ENCODE measurements at regions not wholly inside any gene's neighbourhood (a gene's known extent, or its start where the extent isn't known, plus 50 kb on each side); places are given as distances from the start of the nearest gene placed in this dataset.

DNA sequence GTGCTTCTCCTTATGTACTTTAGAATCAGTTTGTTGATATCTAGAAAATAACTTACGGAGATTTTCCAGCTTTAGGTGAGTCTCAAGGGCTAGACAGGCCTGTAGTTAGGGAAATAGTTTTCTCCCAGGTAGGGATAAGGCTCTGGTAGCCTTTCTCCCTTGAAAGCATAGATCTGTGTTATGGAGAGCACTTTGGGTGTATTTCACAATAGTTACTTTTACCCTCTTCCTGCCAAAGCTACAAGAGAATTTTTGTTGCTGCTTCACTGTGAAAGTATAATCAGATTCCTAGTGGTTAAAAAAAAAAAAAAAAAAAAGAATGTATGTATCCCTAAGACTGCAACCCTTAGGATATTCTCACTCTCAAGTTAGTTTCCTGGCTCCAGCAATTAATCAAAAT lies 267.5 kb downstream of the PIK3C3 start:
- ATAC-seq (replicated peaks) = no peak
- Mint-ChIP-seq H3K9me3 (peaks cover 3% of the 10 kb centered on the region), H3K4me1 (no peaks in the 10 kb centered on the region), H3K27ac (no peak overlapping the region), H3K36me3 (ENCODE audit: low read depth) (no peaks in the 10 kb centered on the region), H3K4me3 (no peak overlapping the region), H3K27me3 (no peaks in the 10 kb centered on the region)

DNA sequence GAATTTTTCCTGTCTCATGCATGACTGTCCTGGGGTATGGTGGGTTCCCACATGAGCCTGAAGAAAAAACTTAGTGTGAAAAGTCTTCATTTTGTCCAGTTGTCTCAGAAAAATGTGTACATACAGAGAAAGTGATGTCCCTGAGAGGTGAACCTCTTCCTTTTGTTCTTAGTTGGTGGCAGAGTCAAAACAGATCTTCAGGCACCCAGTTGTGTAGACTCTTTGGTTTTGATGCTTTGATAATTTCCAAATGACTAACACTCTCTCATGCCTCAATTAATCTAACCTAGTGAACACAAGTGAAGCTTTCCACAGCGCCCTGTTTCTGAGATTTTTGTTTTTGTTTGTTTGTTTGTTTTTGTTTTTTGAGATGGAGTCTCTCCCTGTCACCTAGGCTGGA lies 273.5 kb downstream of the PIK3C3 start:
- H3K27ac Mint-ChIP-seq = no peak overlapping the region
- H3K27me3 Mint-ChIP-seq = no peaks in the 10 kb centered on the region
- H3K9me3 Mint-ChIP-seq = no peaks in the 10 kb centered on the region
- no peaks in the 10 kb centered on the region for H3K4me1 Mint-ChIP-seq
- ATAC-seq (replicated peaks) = no peak
- H3K36me3 Mint-ChIP-seq (ENCODE audit: low read depth) = no peaks in the 10 kb centered on the region
- no peak overlapping the region for H3K4me3 Mint-ChIP-seq

DNA sequence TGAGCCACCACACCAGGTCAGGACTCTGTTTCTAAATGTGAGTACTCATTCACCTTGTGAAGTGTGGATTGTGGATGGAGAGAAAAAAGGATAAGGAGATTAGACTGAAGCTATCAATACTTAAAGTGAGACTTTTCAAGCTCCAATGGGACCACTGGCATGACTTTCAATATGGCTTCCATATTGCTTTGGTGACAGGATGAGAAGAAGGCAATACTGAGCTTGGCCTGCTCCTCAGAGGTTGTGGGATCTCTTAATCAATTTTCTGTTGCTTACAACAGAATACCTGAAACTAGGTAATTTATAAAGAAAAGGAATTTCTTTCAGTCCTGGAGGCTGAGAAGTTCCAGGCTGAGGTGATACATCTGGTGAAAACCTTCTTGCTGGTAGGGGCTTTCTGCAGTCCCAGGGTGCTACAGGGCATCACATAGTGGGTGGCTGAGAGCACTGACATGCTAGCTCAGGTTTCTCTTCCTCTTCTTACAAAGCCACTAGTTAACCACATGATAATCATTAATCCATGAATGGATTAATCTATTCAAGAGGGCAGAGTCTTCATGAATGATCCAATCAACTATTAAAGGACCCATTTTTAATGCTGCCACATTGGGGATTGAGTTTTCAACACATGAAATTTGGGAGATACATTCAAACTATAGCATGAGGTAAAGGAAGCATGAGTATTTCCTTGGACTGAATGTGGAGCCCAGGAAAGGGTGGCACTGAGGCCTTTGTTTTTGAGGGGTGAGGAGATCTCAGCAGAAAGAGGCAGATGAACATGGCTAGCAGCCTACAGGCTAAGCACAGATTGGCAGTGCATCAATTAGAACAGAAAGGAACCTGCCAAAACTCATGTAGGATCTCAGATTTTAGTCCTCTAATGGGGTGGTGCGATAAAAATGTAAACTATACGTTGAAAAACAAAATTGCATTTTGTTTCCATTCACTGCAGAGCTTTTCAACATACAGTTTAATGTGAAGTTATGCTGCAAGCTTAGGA lies 274.5 kb downstream of the PIK3C3 start:
- Mint-ChIP-seq H3K4me1 (no peaks in the 10 kb centered on the region), H3K9me3 (no peaks in the 10 kb centered on the region), H3K27ac (no peak overlapping the region), H3K36me3 (ENCODE audit: low read depth) (no peaks in the 10 kb centered on the region), H3K27me3 (no peaks in the 10 kb centered on the region), H3K4me3 (no peak overlapping the region)
- no peak for ATAC-seq (replicated peaks)

DNA sequence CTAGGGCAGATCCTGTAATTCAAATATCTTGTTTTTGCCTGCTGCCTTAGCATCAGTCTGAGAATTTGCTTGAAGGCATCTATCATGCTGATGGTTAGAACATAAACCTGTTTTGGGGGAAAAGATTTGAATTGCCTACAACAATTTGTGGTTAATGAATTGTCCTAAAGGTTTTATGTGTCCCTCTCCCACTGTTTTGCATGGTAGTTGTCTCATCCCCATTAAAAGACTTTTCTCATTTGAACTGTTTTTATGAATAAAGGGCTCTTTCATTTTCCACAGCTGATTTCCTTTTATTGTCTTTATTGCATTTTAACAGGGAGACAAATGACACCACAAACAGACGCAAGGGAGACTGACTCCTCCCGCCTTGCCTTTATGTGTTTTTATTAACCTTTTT lies 275.6 kb downstream of the PIK3C3 start:
- Mint-ChIP-seq H3K4me3 (no peak overlapping the region), H3K36me3 (ENCODE audit: low read depth) (no peaks in the 10 kb centered on the region), H3K27ac (no peak overlapping the region), H3K27me3 (no peaks in the 10 kb centered on the region), H3K4me1 (no peaks in the 10 kb centered on the region), H3K9me3 (no peaks in the 10 kb centered on the region)
- ATAC-seq (replicated peaks) = no peak

DNA sequence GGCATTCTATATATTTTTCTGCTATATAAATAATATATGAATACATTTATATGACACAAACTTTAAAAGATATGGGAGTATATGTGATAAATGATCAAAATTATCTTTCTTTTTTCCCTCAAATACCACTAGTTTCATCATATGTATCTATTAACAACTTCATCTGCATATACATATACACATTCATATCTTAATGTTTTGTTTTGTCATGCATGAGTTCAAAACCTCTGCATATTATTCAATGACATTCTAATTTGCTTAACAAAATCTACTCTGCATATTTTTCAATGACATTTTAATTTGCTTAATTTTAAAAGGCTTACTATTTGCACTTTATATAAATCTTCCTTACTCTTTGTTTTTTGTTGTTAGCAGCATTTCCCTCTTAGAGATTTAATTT lies 276.2 kb downstream of the PIK3C3 start:
- Mint-ChIP-seq H3K4me3 (no peak overlapping the region), H3K27me3 (no peaks in the 10 kb centered on the region), H3K9me3 (no peaks in the 10 kb centered on the region), H3K27ac (no peak overlapping the region), H3K36me3 (ENCODE audit: low read depth) (no peaks in the 10 kb centered on the region), H3K4me1 (no peaks in the 10 kb centered on the region)
- ATAC-seq (replicated peaks) = no peak

DNA sequence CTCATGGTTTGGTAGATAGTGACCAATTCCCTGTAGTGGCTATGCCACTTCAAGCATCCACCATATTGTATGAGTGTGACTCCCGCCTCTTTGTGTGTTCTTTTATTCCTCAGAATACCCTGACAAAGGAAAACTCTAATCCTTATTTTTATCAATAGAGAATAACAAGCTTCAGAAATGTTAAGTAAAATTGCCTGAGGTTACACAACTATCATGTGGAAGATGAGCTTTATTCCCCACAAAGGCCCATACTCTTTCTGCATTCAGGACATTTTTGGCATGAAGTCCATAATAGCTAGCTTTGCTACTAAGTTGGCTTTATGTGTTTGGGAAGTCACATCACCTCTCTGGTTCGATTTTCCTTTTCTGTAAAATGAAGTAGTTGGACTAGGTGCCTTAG lies 276.8 kb downstream of the PIK3C3 start:
- no peaks in the 10 kb centered on the region for H3K9me3 Mint-ChIP-seq
- ATAC-seq (replicated peaks) = no peak
- H3K4me3 Mint-ChIP-seq = no peak overlapping the region
- no peaks in the 10 kb centered on the region for H3K4me1 Mint-ChIP-seq
- no peaks in the 10 kb centered on the region for H3K27me3 Mint-ChIP-seq
- H3K27ac Mint-ChIP-seq = no peak overlapping the region
- no peaks in the 10 kb centered on the region for H3K36me3 Mint-ChIP-seq (ENCODE audit: low read depth)

DNA sequence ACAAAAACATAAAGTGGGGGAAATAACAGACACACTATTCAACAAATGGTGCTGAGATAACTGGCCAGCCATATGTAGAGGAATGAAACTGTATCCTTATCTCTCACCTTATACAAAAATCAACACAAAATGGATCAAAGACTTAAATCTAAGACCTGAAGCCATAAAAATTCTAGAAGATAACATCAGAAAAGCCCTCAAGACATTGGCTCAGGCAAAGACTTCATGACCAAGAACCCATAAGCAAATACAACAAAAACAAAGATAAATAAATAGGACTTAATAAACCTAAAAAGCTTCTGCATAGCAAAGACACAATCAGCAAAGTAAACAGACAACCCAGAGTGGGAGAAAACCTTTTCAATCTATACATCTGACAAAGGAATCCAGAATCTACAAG lies 278.9 kb downstream of the PIK3C3 start:
- H3K9me3 Mint-ChIP-seq = no peaks in the 10 kb centered on the region
- no peaks in the 10 kb centered on the region for H3K27me3 Mint-ChIP-seq
- ATAC-seq (replicated peaks) = no peak
- H3K36me3 Mint-ChIP-seq (ENCODE audit: low read depth) = no peaks in the 10 kb centered on the region
- H3K27ac Mint-ChIP-seq = no peak overlapping the region
- H3K4me1 Mint-ChIP-seq = no peaks in the 10 kb centered on the region
- no peak overlapping the region for H3K4me3 Mint-ChIP-seq

DNA sequence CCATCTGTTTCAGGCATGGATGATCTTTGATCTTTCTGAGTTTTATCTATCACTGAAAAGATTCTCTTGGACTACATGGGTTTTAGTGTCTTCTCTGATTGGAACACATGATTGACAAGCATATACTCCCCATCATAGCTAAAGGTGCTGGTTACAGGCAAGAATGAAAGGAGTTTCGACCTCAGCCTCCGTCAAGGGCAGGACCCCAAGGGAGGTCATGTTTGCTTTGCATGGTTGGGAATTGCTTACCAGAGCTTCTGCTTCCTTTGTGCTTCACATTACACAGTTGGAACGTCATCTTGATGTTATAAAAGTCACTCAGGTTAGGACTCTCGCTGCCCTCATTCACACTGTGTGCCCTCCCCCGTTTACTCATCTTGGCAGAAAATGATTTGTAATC lies 287.7 kb downstream of the PIK3C3 start:
- Mint-ChIP-seq H3K4me1 (no peaks in the 10 kb centered on the region), H3K36me3 (ENCODE audit: low read depth) (no peaks in the 10 kb centered on the region), H3K4me3 (no peak overlapping the region), H3K27ac (no peak overlapping the region), H3K27me3 (no peaks in the 10 kb centered on the region), H3K9me3 (no peaks in the 10 kb centered on the region)
- ATAC-seq (replicated peaks) = no peak

DNA sequence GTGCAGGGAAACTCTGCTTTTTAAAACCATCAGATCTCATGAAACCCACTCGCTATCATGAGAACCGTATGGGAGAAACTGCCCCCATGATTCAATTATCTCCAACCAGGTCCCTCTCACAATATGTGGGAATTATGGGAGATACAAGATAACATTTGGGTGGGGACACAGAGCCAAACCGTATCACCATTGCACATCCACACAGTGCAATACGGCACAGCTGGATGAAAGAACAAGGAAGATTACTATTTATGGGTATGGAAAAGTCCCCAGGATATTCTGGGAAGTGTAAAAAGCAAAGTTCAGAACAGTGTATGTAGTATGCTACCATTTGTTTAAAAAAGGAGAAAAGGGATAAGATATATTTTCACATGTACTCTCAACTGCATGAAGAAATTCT lies 290.1 kb downstream of the PIK3C3 start:
- no peak overlapping the region for H3K4me3 Mint-ChIP-seq
- H3K4me1 Mint-ChIP-seq = no peaks in the 10 kb centered on the region
- H3K36me3 Mint-ChIP-seq (ENCODE audit: low read depth) = no peaks in the 10 kb centered on the region
- H3K27me3 Mint-ChIP-seq = no peaks in the 10 kb centered on the region
- H3K27ac Mint-ChIP-seq = no peak overlapping the region
- no peaks in the 10 kb centered on the region for H3K9me3 Mint-ChIP-seq
- no peak for ATAC-seq (replicated peaks)

DNA sequence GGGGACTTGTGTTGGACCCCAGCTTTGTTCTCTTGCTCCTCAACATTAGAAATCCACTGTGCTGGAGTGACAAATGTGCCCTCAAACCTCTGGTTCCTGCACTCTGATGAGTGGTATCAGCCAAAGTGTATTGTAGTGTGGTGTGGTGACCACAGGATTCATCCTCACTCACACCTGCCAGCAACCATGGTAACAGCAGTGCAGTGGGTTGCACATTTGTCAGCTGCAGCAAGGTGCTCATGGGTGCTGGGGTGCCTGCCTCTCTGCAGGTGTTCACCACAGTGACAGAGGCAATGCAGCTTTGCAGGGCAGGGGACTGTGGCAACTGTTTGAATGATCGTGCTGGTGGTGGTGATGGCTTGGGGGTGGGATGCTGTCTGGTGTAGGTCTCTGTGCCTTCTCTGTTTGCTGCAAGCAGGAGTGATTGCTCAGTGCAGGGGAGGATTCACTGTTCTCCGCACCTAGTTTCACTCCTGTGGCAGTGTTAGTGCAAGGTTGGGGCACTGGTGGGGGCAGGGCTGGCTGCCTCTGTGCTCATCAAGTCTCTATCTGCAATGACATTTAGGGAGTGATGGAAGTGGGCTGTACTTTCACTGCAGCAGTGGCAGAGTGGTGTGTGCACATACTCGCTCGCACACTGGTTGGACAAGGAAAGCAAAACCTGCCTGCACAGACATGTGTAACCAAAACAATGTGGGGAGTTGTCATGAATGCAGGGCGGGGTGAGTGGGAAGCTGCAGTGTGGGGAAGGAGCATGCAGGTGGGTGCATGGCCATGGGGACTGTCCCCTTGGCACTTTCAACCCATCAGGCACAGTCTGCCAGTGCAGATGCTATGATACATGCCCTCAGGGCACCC lies 301.1 kb downstream of the PIK3C3 start:
- Mint-ChIP-seq H3K27me3 (no peaks in the 10 kb centered on the region), H3K27ac (no peak overlapping the region), H3K4me3 (no peak overlapping the region), H3K4me1 (no peaks in the 10 kb centered on the region), H3K36me3 (ENCODE audit: low read depth) (no peaks in the 10 kb centered on the region), H3K9me3 (no peaks in the 10 kb centered on the region)
- no peak for ATAC-seq (replicated peaks)

DNA sequence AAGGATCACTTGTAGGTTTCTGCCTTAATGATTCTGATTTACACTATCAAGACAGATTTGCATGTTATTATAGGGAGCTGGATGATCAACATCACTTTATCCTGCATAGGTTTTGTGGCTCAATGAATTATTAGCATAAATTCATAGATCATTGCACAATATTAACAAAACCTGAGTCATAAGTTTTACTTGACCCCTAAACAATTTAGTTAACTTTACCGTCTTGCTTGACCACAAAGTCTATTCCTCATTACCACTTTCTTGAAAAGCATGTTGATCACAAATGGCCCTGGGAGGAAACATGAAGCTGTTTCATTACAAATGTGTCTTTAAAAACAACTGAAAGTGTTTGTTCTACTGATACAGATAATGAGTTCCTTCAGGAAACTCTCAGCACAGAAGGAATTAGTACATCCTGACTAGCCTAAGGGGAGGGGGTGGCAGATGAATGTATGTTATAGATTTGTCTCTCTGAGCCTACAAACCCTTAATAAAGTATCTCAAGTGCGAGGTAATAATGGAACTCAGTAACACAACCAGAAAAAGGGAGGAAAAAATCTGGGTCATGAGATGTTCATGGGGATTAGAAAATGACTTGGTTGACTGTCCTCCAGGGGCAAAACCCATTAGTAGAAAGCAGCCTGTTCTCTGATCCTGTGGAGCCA lies 303.4 kb downstream of the PIK3C3 start:
- Mint-ChIP-seq H3K36me3 (ENCODE audit: low read depth) (no peaks in the 10 kb centered on the region), H3K4me3 (no peak overlapping the region), H3K4me1 (no peaks in the 10 kb centered on the region), H3K9me3 (no peaks in the 10 kb centered on the region), H3K27ac (no peak overlapping the region), H3K27me3 (no peaks in the 10 kb centered on the region)
- no peak for ATAC-seq (replicated peaks)

DNA sequence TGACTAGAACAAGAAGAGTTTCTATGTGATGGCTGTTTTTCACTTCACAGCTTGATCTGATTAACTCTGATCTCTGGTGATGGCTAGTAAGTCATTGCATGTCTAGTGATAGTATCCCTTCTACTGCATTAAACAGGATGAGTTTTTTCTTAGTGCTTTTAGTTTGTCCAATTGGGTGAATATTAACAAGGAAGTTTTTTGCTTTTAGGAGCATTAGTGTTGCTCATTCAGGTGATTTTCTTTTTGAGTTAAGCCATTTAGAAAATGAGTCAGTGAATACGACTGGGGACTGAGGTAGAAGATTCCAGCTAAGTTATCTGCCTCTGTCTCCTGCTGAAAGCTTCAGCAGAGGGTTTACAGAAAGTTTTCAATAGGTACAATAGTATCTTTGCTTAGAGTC lies 306.7 kb downstream of the PIK3C3 start:
- Mint-ChIP-seq H3K9me3 (no peaks in the 10 kb centered on the region), H3K27me3 (peaks cover 2% of the 10 kb centered on the region), H3K4me3 (no peak overlapping the region), H3K27ac (no peak overlapping the region), H3K36me3 (ENCODE audit: low read depth) (no peaks in the 10 kb centered on the region), H3K4me1 (no peaks in the 10 kb centered on the region)
- no peak for ATAC-seq (replicated peaks)

DNA sequence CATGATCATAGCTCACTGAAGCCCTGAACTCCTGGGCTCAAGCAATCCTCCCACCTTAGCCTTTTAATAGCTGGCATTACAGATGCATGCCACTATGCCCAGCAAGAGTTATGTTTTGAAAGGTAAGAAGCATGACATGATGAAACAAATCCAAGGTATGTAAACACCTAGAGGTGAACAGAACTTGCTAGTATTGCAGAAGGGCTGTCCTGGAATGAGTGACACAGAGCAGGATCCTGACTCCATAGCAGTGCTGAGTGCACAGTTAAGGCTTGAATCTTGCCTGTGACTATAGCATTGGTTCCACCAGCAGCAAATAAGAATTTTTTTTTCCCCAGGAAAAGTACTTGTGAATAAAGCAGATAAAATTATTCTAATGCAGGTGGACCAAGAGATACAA lies 309.5 kb downstream of the PIK3C3 start:
- no peak overlapping the region for H3K27ac Mint-ChIP-seq
- H3K9me3 Mint-ChIP-seq = no peaks in the 10 kb centered on the region
- no peak overlapping the region for H3K4me3 Mint-ChIP-seq
- peaks cover 2% of the 10 kb centered on the region for H3K27me3 Mint-ChIP-seq
- ATAC-seq (replicated peaks) = no peak
- no peaks in the 10 kb centered on the region for H3K4me1 Mint-ChIP-seq
- H3K36me3 Mint-ChIP-seq (ENCODE audit: low read depth) = no peaks in the 10 kb centered on the region

DNA sequence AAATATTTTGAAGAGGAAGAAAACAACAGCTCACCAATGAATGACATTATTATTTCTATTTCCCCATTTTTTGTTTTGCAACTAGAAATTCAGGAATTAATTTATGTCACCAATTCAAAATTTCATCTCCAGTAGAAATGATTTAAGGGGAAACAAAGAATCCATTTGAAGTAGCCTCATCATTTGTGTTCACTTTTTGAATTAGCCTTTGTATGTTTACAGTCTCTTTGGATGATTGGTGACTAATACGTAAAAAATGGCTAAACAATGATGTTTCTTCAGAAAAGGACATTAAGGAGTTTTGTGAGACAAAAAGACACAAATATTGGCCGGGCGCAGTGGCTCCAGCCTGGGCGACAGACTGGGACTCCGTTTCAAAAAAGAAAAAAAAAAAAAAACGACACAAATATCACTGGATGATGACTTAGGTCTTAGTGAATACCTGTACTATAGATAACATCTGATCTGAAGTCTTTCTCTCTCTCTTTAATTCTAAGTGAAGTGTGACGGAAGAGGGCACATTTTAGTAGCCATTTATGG lies 313.2 kb downstream of the PIK3C3 start:
- Mint-ChIP-seq H3K36me3 (ENCODE audit: low read depth) (no peaks in the 10 kb centered on the region), H3K27ac (no peak overlapping the region), H3K4me3 (no peak overlapping the region), H3K4me1 (no peaks in the 10 kb centered on the region), H3K9me3 (no peaks in the 10 kb centered on the region), H3K27me3 (peaks cover 2% of the 10 kb centered on the region)
- ATAC-seq (replicated peaks) = no peak
